Activated effector memory CD4-positive, alpha-beta T cell treated with anti-CD3 and anti-CD28 coated beads, Interleukin-2, amount 50 U/mL, for 16 hours (primary cell): ENCODE measurements at regions not wholly inside any gene's neighbourhood (a gene's known extent, or its start where the extent isn't known, plus 50 kb on each side); places are given as distances from the start of the nearest gene placed in this dataset.
"Not testable (repeated sequence)": the region's sequence is repeated elsewhere in the genome, so short reads cannot be mapped to it uniquely, and the experiment has no call there.

Source experiments
- DNase-seq: peaks from one replicate; pipeline ENCODE4 v3.0.0-alpha.2; 2020

DNA sequence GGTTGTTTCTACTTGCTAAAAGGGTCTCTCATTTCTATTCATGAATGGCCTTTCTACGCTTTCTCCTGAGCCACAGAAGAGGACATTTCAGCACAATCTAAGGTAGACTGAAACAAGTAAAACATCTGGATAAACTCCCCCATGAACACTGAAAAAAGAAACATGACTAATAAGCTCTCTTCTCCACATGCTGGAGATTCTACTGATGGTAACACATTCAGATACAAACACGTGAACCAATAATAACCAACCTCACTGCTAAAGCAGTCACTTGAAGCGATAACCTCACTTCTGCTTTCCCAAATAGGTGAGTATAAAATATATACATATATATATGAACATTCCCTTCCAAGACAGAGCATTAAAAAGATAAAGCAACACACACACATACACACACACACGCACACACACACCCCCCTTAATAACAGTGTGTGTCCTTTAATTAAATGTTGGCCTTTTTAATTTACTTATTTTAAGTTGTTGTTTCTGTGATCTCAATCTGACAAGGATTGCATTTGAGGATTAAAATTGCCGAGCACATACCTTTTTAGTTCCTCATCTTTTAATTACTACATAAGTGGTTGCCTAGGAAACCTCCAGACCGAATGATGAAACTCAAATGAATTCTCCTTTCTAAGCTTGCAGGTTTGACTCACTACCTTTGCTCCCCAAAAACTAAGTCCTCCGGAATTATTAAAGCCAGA lies 292.4 kb upstream of the KLF14 start:
- no peak for DNase-seq

DNA sequence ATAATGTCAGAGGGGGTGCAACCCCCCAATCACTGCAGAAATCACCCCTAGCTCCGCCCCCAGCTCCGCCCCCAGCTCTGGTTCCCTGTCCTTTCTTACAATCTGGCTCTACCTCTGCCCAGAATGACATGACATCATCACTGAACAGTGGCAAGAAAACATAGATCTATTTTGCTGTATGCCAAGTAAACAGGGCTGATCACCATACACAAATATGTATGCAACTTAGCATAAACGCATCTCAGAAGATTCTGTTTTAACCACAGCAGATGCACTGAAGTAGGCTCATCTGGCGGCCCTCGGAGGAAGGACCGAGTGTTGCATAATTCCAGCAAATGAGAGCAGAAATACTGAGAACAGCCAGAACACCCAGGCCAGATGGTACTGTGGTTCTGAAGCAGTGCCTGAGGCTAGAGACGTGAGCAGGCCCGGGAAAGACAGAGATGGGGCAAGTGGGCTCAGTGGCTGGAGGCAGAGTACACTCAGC lies 293.3 kb upstream of the KLF14 start:
- peak; percentile 81 for DNase-seq

DNA sequence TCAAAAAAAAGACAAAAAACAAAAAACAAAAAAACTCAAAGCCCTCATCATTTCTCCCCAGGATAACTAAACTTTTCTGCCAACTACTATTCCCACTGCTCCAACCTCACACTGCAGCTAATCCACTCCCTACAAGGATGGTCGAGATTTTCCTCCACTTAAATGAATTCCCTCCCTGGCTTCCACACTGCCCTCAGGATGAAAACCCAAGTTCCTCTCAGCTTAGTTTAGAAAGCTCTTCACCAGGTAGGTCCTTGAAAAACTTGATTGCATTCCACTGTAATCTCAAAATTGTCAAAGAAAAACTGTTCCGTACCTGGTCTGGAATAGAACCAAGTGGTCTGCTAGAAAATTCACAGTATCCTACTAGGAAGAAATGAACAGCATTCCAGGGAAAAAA lies 294.3 kb upstream of the KLF14 start:
- no peak for DNase-seq

DNA sequence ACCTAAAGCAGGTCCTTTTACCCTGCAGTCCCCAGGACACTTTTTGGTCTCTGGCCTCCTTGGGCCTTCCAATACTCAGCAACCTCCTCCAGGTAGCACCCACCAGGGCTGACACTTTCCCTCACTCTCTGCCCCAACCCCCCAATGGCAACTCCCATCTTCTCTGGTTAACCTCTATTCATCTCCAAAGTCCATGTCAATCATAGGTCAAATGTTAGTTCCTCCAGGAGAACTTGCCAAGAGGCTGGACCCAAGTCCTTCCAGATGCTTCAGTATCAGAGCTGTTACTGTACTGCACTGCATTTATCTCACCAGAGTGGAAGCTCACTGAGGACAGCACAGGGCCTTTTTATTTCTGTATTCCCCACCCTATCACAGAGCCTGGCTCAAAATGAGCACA lies 295.0 kb upstream of the KLF14 start:
- no peak for DNase-seq

DNA sequence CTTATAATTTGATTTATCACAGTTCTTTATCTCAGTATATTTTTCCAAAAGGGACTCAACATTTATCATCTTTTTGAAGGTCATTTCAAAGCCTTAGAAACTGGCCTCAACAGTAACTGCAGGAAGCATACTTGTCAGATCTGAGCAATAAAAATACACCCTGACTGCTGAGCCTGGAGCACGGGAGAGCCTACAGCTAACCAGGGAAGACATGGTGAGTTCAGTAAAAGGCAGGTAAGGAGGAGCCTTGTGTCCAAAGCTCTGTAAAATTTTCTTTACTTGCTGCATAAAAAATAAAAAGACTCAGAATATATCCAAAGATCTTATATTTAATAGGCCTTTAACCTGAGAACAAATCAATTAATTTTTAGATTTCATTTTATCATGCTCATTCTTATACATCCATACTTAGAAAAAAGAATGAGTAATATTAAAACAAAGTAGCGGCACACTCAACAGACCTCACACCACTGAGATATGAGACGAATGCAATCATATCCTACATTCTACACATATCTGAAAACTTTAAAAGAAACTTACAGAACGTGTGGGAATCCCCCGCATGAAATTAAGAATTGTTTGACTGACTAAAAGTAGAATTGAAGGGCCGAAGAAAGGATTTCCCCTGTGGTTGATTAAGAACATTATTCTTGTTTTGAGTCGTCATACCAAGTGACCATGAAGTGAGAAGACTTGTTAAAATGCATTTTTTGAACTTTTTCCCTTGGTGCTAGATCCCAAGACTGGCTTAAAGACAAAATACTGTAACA lies 296.4 kb upstream of the MKLN1 start:
- DNase-seq = no peak

- no peak for DNase-seq
Observed at GRCh38 chr7:131032786-131033185, 294.9 kb upstream of the MKLN1 start.

DNA sequence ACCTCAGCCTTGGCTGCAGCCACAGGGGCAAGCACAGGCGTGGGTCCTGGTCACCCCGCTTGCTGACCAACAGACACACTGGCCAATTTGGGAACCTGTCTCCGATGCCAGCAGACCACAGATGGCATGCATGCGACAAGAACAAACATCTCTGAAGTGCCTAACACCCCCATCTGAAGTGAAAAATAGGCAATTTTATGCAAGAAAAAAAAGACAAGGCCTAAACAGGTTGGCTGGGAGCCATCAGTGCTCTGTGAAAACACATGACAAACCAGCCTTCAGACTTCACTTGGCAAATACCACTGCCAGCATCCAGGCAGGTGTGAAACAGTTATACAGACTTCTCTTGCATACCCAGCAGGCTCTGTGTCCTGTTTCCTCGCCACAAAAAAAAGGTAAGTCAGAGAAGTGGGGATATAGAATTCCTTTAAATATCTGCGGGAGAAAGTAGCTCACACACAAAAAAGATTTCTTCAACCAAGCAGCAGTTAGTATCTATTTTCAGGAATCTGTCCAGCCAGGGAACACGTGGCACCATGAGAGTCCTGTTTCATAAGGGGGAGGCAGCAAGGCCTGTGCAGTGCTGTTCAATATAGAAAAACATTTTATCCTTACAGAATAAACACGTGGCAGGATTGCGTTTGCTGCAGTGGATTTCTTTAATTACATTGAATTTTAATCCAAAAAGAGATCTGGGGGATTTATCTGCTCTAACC lies 293.4 kb upstream of the MKLN1 start:
- no peak for DNase-seq

DNA sequence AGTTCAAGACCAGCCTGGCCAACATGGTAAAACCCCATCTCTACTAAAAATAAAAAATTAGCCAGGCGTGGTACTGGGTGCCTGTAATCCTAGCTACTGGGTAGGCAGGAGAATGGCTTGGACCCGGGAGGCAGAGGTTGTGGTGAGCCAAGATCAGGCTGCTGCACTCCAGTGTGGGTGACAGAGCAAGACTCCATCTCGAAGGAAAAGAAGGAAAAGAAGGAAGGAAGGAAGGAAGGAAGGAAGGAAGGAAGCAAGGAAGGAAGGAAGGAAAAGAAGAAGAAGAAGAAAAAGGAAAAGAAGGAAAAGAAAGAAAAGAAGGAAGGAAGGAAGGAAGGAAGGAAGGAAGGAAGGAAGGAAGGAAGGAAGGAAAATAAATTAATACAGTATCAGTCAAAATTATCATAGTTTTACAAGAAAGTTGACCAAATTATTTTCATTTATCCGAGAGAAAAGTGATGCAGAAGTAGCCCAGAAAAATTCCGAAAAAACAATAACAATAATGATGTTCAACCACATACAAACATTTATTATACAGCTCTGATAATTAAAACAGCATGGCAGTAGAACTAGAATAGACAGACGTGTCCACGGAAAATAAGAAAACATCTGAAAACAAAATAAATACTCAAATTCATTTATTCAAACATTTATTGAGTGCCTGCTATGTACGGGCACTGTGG lies 292.4 kb upstream of the MKLN1 start:
- no peak for DNase-seq

GRCh38 chr7:131038153-131038552 lies 289.5 kb upstream of the MKLN1 start:
- no peak for DNase-seq

DNA sequence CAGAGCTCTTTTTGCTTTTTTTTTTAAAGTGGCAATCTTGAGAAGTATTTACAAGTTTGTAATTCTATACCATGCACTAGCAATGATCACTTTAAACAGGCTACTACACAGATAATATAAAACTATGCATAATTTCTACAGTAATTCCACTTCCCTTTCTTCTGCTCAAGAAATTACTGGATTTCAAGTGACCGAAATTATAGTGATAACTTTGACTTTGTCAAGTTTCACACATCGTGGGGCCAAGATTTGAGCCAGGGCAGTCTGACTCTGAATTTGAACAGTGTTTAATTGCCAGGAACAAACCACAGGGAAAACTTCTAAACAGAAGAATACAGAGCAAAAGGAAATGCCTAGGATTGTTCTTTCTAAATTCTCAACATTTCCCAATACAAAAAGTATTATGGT lies 288.3 kb upstream of the MKLN1 start:
- no peak for DNase-seq

DNA sequence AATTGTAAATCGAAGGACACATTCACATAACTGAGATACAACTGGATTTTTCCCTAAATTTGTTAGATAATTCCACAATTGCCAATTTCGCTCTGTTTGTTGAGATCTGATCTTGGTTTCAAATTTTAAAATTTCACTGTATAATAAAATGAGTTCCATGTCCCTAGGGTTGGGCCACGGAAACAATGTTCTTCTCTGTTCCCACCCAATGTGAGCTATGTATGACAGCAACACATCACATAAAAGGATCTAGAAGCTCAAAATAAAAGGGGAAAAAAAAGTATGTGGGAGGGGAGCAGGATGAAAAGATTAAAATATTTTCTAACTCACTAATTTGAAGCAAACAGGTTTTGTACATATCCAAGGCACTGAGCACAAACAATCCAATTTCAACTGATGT lies 287.8 kb upstream of the MKLN1 start:
- DNase-seq = no peak

DNA sequence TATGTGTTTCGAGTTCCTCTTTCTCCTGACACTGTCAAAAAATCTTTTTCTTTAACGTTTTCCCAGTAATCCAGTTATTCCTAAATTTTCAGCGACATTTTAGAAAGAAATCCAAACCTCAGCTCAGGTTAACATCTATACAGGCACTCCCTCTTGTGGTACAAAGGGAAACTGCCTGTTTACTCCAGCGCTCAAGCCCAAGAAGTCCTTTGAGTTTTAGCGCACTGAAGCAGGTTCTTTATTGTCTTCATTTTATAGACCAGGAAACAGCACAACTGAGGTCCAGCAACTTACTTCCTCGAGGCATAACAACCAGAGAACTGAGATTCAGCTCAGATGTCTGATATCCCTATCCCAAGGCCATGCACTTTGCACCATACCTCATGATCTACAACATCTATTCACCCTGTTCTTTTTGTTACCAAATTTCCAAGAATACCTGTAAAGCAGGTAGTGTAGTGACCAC lies 287.2 kb upstream of the MKLN1 start:
- peak; percentile 75 for DNase-seq

DNA sequence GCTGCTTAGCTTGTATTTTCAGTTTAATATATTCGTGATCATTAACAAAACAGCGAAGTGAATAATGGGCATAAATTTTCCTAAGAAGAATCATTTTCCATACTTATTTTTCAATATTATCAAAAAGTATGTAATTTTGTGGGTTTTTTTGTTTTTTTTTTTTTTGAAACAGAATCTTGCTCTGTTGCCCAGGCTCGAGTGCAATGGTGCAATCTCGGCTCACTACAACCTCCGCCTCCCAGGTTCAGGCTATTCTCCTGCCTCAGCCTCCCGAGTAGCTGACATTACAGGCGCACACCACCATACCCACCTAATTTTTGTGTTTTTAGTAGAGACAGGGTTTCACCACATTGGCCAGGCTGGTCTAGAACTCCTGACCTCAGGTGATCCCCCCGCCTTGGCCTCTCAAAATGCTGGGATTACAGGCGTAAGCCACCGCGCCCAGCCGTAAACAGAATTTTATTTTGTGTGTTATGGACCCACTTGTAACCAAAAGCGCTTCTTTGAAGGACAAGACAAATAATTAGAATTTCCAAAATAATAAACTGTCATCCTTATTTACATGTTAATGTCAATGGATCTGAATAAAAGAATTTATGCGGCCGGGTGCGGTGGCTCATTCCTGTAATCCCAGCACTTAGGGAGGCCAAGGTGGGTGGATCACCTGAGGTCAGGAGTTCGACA lies 286.5 kb upstream of the MKLN1 start:
- not testable (repeated sequence) for DNase-seq

- DNase-seq = no peak
Observed at GRCh38 chr7:131042269-131043160, 285.2 kb upstream of the MKLN1 start.

GRCh38 chr7:131045526-131045925 lies 282.1 kb upstream of the MKLN1 start:
- no peak for DNase-seq

DNA sequence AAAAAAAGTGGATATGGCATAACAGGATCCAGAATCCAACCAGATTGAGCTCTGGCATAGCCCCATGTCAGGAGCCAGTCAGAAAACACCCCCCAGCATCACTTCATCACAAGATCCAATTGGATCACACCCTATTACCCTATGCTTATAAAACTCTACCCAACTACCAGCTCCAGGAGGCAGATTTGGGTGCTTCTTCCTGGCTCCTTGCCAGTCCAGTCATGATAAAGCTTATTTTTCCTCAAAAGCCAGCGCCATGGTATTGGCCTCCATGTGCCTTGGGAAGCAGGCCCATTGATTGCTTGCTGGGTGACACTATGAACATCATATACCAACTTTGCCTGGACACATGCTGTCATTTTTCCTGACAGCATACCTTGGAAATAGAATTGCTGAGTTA lies 281.4 kb upstream of the MKLN1 start:
- no peak for DNase-seq

DNA sequence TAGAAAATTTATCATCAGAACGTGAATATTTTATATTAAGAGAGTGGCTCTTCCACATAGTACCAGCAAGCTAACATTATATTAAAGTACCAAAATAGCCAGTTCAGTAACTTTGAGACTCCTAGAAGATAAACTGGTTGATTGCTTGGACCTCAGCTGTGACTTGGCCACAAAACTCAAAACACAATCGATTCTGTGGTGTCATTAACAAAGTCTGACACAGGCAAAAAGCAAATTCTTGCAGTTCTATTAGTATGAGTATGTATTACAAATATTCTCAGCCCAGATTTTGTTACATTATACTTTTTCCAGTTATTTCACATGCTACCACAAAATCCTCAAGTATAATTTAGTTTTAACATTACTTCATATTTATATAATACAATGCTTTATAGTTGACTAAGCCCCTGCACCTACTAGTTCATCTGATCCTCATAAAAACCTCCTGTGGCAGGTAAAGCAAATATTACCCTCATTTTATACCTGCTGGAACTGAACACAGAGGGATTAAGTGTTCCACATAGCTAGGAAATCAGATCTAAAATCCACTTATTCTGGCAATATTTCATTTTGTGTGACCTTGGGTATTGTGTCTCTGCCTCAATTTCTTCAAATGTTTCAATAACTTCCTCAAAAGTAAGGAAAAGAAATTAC lies 279.9 kb upstream of the MKLN1 start:
- no peak for DNase-seq

DNA sequence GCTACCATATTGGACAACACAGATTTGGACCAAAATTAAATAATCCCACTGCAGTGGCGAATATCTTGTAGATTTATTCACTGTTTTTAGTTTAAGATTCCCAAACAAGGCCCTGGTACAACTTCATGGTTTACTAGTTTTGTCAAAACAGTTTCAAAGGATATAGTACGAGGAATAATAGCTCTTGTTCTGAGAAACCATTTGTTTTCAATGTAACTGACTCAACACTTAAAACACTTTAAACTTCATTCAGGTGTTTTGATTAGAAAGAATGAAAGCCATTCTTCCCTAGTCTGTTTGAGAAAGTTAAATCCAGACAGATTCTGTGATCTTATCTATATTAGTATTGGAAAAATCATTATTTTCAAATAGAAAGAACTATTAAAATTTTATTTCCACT lies 276.4 kb upstream of the MKLN1 start:
- DNase-seq = no peak

DNA sequence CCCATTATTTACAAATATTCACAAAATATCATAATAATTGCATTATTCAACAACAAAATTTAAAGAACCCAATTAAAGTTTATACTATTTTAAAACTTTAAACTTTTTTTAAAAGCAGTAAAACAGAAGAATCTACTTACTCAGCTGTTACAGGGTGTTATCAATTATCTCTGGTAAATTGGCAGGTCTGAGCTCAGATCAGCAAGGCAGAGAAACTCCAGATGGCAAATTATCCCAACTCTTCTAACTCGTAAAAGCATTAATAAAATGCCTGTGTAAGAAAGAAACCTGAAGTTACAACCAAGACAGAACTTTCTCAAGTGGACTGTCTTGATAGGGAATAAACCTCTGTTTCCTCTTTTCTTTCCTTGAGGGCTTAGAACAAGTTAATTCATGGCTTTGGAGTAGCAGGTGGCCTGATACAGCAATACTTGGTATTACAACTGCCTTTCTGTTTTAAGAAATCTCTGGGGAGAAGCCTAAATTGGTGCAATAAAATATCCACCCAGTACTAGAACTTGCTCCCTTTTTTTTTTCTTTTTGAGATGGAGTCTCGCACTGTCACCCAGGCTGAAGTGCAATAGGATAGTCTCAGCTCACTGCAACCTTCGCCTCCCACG lies 275.3 kb upstream of the MKLN1 start:
- no peak for DNase-seq

DNA sequence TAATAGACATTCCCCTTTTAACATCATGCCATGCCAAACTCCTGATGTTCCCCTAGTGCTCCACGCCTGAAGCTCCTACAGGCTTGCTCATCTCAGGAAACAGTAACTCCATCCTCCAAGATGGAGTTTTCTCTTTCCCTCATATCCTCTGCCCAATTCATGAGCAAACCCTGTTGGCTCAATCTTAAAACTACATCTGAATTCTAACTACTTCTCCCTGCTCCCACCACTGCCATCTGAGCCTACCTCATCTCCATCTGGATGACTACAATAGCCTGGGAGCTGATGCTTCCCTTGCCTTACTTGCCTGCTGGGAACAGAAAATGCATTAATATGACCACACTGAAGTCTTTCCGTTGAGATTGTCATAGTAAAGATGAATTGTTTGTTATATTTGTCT lies 271.7 kb upstream of the MKLN1 start:
- no peak for DNase-seq
